ENCODE measurements at regions not wholly inside any gene's neighbourhood (a gene's known extent, or its start where the extent isn't known, plus 50 kb on each side); places are given as distances from the start of the nearest gene placed in this dataset.

DNA sequence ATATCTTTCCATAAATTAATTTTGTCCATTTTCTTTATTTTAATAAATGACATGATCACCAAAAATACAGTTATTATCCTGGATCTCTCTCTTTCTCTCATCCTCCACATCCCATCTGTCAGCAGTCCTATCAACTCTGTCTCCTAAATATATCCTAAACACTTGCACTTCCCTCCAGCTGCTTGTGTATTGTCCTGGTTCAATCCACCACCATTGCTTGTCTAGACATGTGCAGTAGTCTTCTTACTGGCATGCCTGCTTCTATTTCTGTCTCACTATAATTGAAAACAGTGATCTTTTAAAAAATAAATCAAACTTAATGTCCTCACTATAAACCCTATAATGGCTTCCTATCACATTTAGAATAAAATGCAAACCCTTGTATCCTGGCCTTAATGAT, 2168.6 kb upstream of the PIK3C3 start:
- TF ChIP-seq EP300 (IDR thresholded peaks at IDR 0.05) (no peak), CTCF (IDR thresholded peaks at IDR 0.05) (no peak), POLR2A (IDR thresholded peaks at IDR 0.05) (no peak)
- Histone ChIP-seq H3K27ac (no peak overlapping the region), H3K27me3 (no peaks in the 10 kb centered on the region), H3K9me3 (no peaks in the 10 kb centered on the region), H3K4me3 (no peak overlapping the region), H3K36me3 (no peaks in the 10 kb centered on the region), H3K4me1 (no peaks in the 10 kb centered on the region)
- no peak for DNase-seq (ENCODE audit: low spot score in 2 of 2)

DNA sequence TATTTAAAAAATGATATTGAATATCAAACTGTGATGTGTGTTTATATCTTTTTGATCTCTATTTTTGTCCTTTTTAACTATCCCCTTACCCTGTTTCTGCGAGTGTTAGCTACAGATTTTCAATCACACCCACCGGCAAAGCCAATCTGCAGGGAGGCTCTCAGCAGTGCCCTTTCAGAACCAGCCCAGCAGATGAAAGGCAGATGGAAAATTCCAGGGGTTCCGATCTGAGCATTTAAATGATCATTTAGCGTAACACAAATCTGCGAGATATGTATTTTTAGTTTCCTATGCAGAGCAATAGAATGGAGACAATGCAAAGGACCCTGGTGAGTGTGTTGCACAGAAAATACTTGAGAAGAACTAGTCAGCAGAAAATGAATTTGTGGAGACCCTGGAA, 2170.5 kb upstream of the PIK3C3 start:
- H3K9me3 ChIP-seq = no peaks in the 10 kb centered on the region
- no peak overlapping the region for H3K4me3 ChIP-seq
- TF ChIP-seq EP300 (IDR thresholded peaks at IDR 0.05) (no peak), CTCF (IDR thresholded peaks at IDR 0.05) (no peak), POLR2A (IDR thresholded peaks at IDR 0.05) (no peak)
- H3K27ac ChIP-seq = no peak overlapping the region
- DNase-seq (ENCODE audit: low spot score in 2 of 2) = no peak
- no peaks in the 10 kb centered on the region for H3K4me1 ChIP-seq
- no peaks in the 10 kb centered on the region for H3K36me3 ChIP-seq
- no peaks in the 10 kb centered on the region for H3K27me3 ChIP-seq
- WGBS, 2 donors = 81 to 84% methylated on average over 5 of the region's 5 CpGs

GRCh38 chr18:39781565-39781964, 2173.5 kb upstream of the PIK3C3 start:
- no peaks in the 10 kb centered on the region for H3K36me3 ChIP-seq
- TF ChIP-seq EP300 (IDR thresholded peaks at IDR 0.05) (no peak), CTCF (IDR thresholded peaks at IDR 0.05) (no peak), POLR2A (IDR thresholded peaks at IDR 0.05) (no peak)
- H3K9me3 ChIP-seq = no peaks in the 10 kb centered on the region
- H3K27ac ChIP-seq = no peak overlapping the region
- DNase-seq (ENCODE audit: low spot score in 2 of 2) = no peak
- H3K4me1 ChIP-seq = no peaks in the 10 kb centered on the region
- no peaks in the 10 kb centered on the region for H3K27me3 ChIP-seq
- no peak overlapping the region for H3K4me3 ChIP-seq
- 80 to 87% methylated on average over 6 of the region's 6 CpGs for WGBS, 2 donors

- 77 to 78% methylated on average over 4 of the region's 4 CpGs for WGBS, 2 donors
- H3K4me1 ChIP-seq = no peaks in the 10 kb centered on the region
- no peak for DNase-seq (ENCODE audit: low spot score in 2 of 2)
Measured at GRCh38 chr18:39780774-39781173, 2174.3 kb upstream of the PIK3C3 start.

DNA sequence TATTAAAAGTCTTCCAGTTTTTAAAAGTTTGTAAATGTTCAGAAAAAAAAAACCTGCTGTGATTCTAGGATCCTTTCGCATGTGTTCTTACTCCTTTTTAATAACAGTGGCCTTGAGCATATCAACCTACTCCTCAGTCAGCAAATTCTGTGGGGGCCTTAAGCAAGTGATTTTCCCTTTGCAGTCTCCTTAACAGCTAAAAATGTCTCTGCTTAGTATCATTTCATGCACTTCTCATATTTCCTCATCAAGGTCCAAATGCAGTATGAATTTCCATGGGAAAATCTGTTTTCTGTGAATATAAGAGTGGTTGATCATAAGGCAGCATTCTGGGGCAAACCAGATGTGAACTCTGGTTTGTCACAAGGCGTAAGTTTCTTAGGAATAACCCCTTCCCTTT, 2175.1 kb upstream of the PIK3C3 start:
- no peaks in the 10 kb centered on the region for H3K27me3 ChIP-seq
- no peaks in the 10 kb centered on the region for H3K4me1 ChIP-seq
- no peak overlapping the region for H3K4me3 ChIP-seq
- 91 to 94% methylated on average over 2 of the region's 2 CpGs for WGBS, 2 donors
- TF ChIP-seq CTCF (IDR thresholded peaks at IDR 0.05) = no peak
- TF ChIP-seq EP300 (IDR thresholded peaks at IDR 0.05) = no peak
- no peak for TF ChIP-seq POLR2A (IDR thresholded peaks at IDR 0.05)
- no peaks in the 10 kb centered on the region for H3K9me3 ChIP-seq
- no peaks in the 10 kb centered on the region for H3K36me3 ChIP-seq
- H3K27ac ChIP-seq = no peak overlapping the region
- DNase-seq (ENCODE audit: low spot score in 2 of 2) = no peak

More at GRCh38 chr18:39780774-39781173, 2174.3 kb upstream of the PIK3C3 start:
- no peaks in the 10 kb centered on the region for H3K9me3 ChIP-seq
- no peak overlapping the region for H3K27ac ChIP-seq
- TF ChIP-seq POLR2A (IDR thresholded peaks at IDR 0.05) (no peak), EP300 (IDR thresholded peaks at IDR 0.05) (no peak), CTCF (IDR thresholded peaks at IDR 0.05) (no peak)
- no peak overlapping the region for H3K4me3 ChIP-seq
- no peaks in the 10 kb centered on the region for H3K27me3 ChIP-seq
- H3K36me3 ChIP-seq = no peaks in the 10 kb centered on the region
